Endodermal cell (in vitro differentiated cells): ENCODE measurements at regions not wholly inside any gene's neighbourhood (a gene's known extent, or its start where the extent isn't known, plus 50 kb on each side); places are given as distances from the start of the nearest gene placed in this dataset.

Source experiments
- DNase-seq: peaks from one replicate; pipeline ENCODE4 v3.0.0-alpha.2; 2017
- H3K27ac ChIP-seq: 2 replicates; pipeline ENCODE4 v1.5.1; 2013; ENCODE audit warnings: mild to moderate bottlenecking, low read depth, low read length, moderate library complexity
- H3K27me3 ChIP-seq: 2 replicates; pipeline ENCODE4 v1.6.1; 2013; ENCODE audit warnings: mild to moderate bottlenecking, low read length, moderate library complexity; ENCODE audit not compliant: insufficient read depth, control insufficient read depth, poor library complexity, severe bottlenecking
- H3K36me3 ChIP-seq: 2 replicates; pipeline ENCODE4 v1.7.0; 2013; ENCODE audit warnings: mild to moderate bottlenecking, low read length, moderate library complexity; ENCODE audit not compliant: control insufficient read depth, insufficient read depth
- H3K4me1 ChIP-seq: one replicate; pipeline ENCODE4 v1.7.0; 2013; ENCODE audit warnings: low read length; ENCODE audit not compliant: control insufficient read depth, insufficient read depth
- H3K4me3 ChIP-seq: 2 replicates; pipeline ENCODE4 v1.5.1; 2013; ENCODE audit warnings: mild to moderate bottlenecking, low read length, moderate library complexity
- H3K9ac ChIP-seq: 2 replicates; pipeline ENCODE4 v1.6.1; 2013; ENCODE audit warnings: mild to moderate bottlenecking, low read length, moderate library complexity; ENCODE audit not compliant: poor library complexity, severe bottlenecking; ENCODE audit errors: extremely low read depth
- H3K9me3 ChIP-seq: 2 replicates; pipeline ENCODE4 v1.6.1; 2013; ENCODE audit warnings: mild to moderate bottlenecking, low read length, moderate library complexity; ENCODE audit not compliant: control insufficient read depth
- H3K27ac Mint-ChIP-seq: 2 replicates; pipeline ENCODE4 v1.8.0; 2020; ENCODE audit warnings: mixed read lengths
- H3K27me3 Mint-ChIP-seq: 2 replicates; pipeline ENCODE4 v1.8.0; 2021; ENCODE audit warnings: mild to moderate bottlenecking, mixed read lengths; ENCODE audit not compliant: insufficient read depth
- H3K36me3 Mint-ChIP-seq: 2 replicates; pipeline ENCODE4 v1.8.0; 2020; ENCODE audit warnings: low read depth, mixed read lengths
- H3K4me1 Mint-ChIP-seq: 2 replicates; pipeline ENCODE4 v1.8.0; 2020; ENCODE audit warnings: mixed read lengths
- H3K4me3 Mint-ChIP-seq: 2 replicates; pipeline ENCODE4 v1.8.0; 2020; ENCODE audit warnings: mild to moderate bottlenecking, moderate library complexity, mixed read lengths
- H3K9me3 Mint-ChIP-seq: 2 replicates; pipeline ENCODE4 v1.8.0; 2020; ENCODE audit warnings: mild to moderate bottlenecking, mixed read lengths
- CTCF ChIP-seq: fragments of 200-600 bp; sonication (generic); conservative IDR thresholded peaks from 2 replicates; pipeline ENCODE4 v1.5.0; 2021; ENCODE audit warnings: antibody characterized with exemption, mild to moderate bottlenecking
- WGBS, 2 experiments: methylation state at CpG; one replicate each; pipeline versions ENCODE4 v1.1.5 to v1.1.7; 2013; ENCODE audit warnings: missing lambda C conversion rate in 2 of 2, mixed read lengths in 1 of 2; ENCODE audit not compliant: insufficient coverage in 1 of 2, insufficient read length in 1 of 2; 5-methylcytosine and 5-hydroxymethylcytosine counted together

GRCh38 chr6:23415819-23416427 lies 710.1 kb upstream of the NRSN1 start:
- H3K36me3 Mint-ChIP-seq: no peaks in the 10 kb centered on the region
- Histone ChIP-seq H3K9ac (no peak overlapping the region), H3K36me3 (no peaks in the 10 kb centered on the region), H3K27me3 (no peaks in the 10 kb centered on the region), H3K9me3 (no peaks in the 10 kb centered on the region), H3K4me3 (no peak overlapping the region), H3K27ac (no peak overlapping the region), H3K4me1 (no peaks in the 10 kb centered on the region)
- H3K27ac Mint-ChIP-seq: no peak overlapping the region
- 85 to 89% methylated on average over 5 of the region's 5 CpGs for WGBS, 2 experiments
- TF ChIP-seq CTCF: no peak
- no peaks in the 10 kb centered on the region for H3K9me3 Mint-ChIP-seq
- no peak overlapping the region for H3K4me3 Mint-ChIP-seq
- DNase-seq: no peak
- H3K4me1 Mint-ChIP-seq: no peaks in the 10 kb centered on the region
- no peaks in the 10 kb centered on the region for H3K27me3 Mint-ChIP-seq

- no peaks in the 10 kb centered on the region for H3K36me3 Mint-ChIP-seq
- TF ChIP-seq CTCF: no peak
- Histone ChIP-seq H3K4me1 (no peaks in the 10 kb centered on the region), H3K4me3 (no peak overlapping the region), H3K9ac (no peak overlapping the region), H3K36me3 (no peaks in the 10 kb centered on the region), H3K27me3 (no peaks in the 10 kb centered on the region), H3K27ac (no peak overlapping the region), H3K9me3 (no peaks in the 10 kb centered on the region)
- no peaks in the 10 kb centered on the region for H3K9me3 Mint-ChIP-seq
- H3K4me3 Mint-ChIP-seq: no peak overlapping the region
- no peak for DNase-seq
- H3K27me3 Mint-ChIP-seq: no peaks in the 10 kb centered on the region
- no peak overlapping the region for H3K27ac Mint-ChIP-seq
- 93% methylated on average over 9 of the region's 9 CpGs; no CpG with 5 or more reads in 1 of the 2 experiments for WGBS, 2 experiments
- H3K4me1 Mint-ChIP-seq: no peaks in the 10 kb centered on the region
Measured at GRCh38 chr6:23417133-23417532, 708.9 kb upstream of the NRSN1 start.

GRCh38 chr6:23418095-23418494 lies 707.9 kb upstream of the NRSN1 start:
- Histone ChIP-seq H3K9ac (no peak overlapping the region), H3K4me3 (no peak overlapping the region), H3K27ac (no peak overlapping the region), H3K9me3 (no peaks in the 10 kb centered on the region), H3K36me3 (no peaks in the 10 kb centered on the region), H3K4me1 (no peaks in the 10 kb centered on the region), H3K27me3 (no peaks in the 10 kb centered on the region)
- no peak for TF ChIP-seq CTCF
- Mint-ChIP-seq H3K4me3 (no peak overlapping the region), H3K27ac (no peak overlapping the region), H3K9me3 (no peaks in the 10 kb centered on the region), H3K27me3 (no peaks in the 10 kb centered on the region), H3K36me3 (no peaks in the 10 kb centered on the region), H3K4me1 (no peaks in the 10 kb centered on the region)
- WGBS, 2 experiments: 90 to 95% methylated on average over 2 of the region's 3 CpGs
- no peak for DNase-seq
